CD14-positive monocyte (primary cell): ENCODE measurements at regions not wholly inside any gene's neighbourhood (a gene's known extent, or its start where the extent isn't known, plus 50 kb on each side); places are given as distances from the start of the nearest gene placed in this dataset.

Source experiments
- DNase-seq, 3 donors: peaks; one replicate each; pipeline ENCODE4 v3.0.0-alpha.2; 2011 to 2022
- H2AFZ ChIP-seq: 2 replicates; pipeline ENCODE4 v1.6.0; 2012; ENCODE audit warnings: mild to moderate bottlenecking, low read depth, low read length, inconsistent platforms; ENCODE audit not compliant: insufficient read depth, poor library complexity, severe bottlenecking
- H3K27ac ChIP-seq, 2 donors: 1 replicate in 1 of 2; 2 replicates in 1 of 2; pipeline ENCODE4 v1.5.1; 2012 to 2013; ENCODE audit warnings: low read length in 2 of 2, control low read depth in 1 of 2, inconsistent platforms in 1 of 2, low read depth in 1 of 2, mild to moderate bottlenecking in 1 of 2
- H3K27me3 ChIP-seq, 2 donors: one replicate each; pipeline versions ENCODE4 v1.6.0 to v1.6.1; 2011 to 2013; ENCODE audit warnings: low read length in 2 of 2; ENCODE audit not compliant: control insufficient read depth in 2 of 2, insufficient read depth in 2 of 2
- H3K36me3 ChIP-seq, 2 donors: replicated peaks in 1 of 2; 1 replicate in 1 of 2; 2 replicates in 1 of 2; pipeline versions ENCODE4 v1.5.1 to v1.6.1; 2012 to 2013; ENCODE audit warnings: low read length in 2 of 2, control low read depth in 1 of 2, inconsistent platforms in 1 of 2, mild to moderate bottlenecking in 1 of 2; ENCODE audit not compliant: insufficient read depth in 2 of 2, control insufficient read depth in 1 of 2
- H3K4me1 ChIP-seq, 2 donors: 1 replicate in 1 of 2; 2 replicates in 1 of 2; pipeline versions ENCODE4 v1.5.1 to v1.6.1; 2012 to 2013; ENCODE audit warnings: low read length in 2 of 2, control low read depth in 1 of 2, inconsistent platforms in 1 of 2, mild to moderate bottlenecking in 1 of 2, moderate library complexity in 1 of 2; ENCODE audit not compliant: insufficient read depth in 2 of 2, control insufficient read depth in 1 of 2
- H3K4me2 ChIP-seq: replicated peaks from 2 replicates; pipeline ENCODE3; 2012; ENCODE audit warnings: low read length, moderate library complexity, mild to moderate bottlenecking; ENCODE audit not compliant: poor library complexity, severe bottlenecking; ENCODE audit errors: extremely low read depth
- H3K4me3 ChIP-seq, 3 experiments: fragments of 200-600 bp in 1 of 3; sonication (generic) in 1 of 3; replicated peaks in 1 of 3; 1 replicate in 2 of 3; 2 replicates in 1 of 3; pipeline ENCODE4 v1.5.1; 2011 to 2013; ENCODE audit warnings: low read length in 3 of 3, mild to moderate bottlenecking in 3 of 3, control low read depth in 2 of 3, low read depth in 2 of 3, inconsistent platforms in 1 of 3, moderate library complexity in 1 of 3
- H3K79me2 ChIP-seq: 2 replicates; pipeline ENCODE4 v1.6.0; 2012; ENCODE audit warnings: mild to moderate bottlenecking, control low read depth, inconsistent platforms, low read length, moderate library complexity; ENCODE audit not compliant: insufficient read depth
- H3K9ac ChIP-seq: 2 replicates; pipeline ENCODE4 v1.6.0; 2017; ENCODE audit warnings: low read length, mild to moderate bottlenecking; ENCODE audit not compliant: insufficient read depth, poor library complexity, severe bottlenecking
- H3K9me3 ChIP-seq, 2 donors: replicated peaks in 1 of 2; 1 replicate in 1 of 2; 2 replicates in 1 of 2; pipeline versions ENCODE4 v1.5.1 to v1.6.1; 2012 to 2013; ENCODE audit warnings: low read length in 2 of 2, control low read depth in 1 of 2; ENCODE audit not compliant: control insufficient read depth in 1 of 2, insufficient read depth in 1 of 2
- H4K20me1 ChIP-seq: 2 replicates; pipeline ENCODE4 v1.6.0; 2012; ENCODE audit warnings: mild to moderate bottlenecking, low read length, control low read depth, moderate library complexity; ENCODE audit not compliant: insufficient read depth
- H3K27ac Mint-ChIP-seq, 7 donors: one replicate each; pipeline ENCODE4 v1.8.0; 2020; ENCODE audit warnings: mild to moderate bottlenecking in 7 of 7, mixed read lengths in 7 of 7, moderate library complexity in 6 of 7, inconsistent platforms in 2 of 7
- H3K27me3 Mint-ChIP-seq, 3 donors: one replicate each; pipeline ENCODE4 v1.8.0; 2021 to 2022; ENCODE audit warnings: low read depth in 3 of 3, mild to moderate bottlenecking in 3 of 3, mixed read lengths in 3 of 3, moderate library complexity in 3 of 3, inconsistent platforms in 1 of 3
- H3K36me3 Mint-ChIP-seq, 2 donors: one replicate each; pipeline ENCODE4 v1.8.0; 2020; ENCODE audit warnings: mixed read lengths in 2 of 2, inconsistent platforms in 1 of 2, mild to moderate bottlenecking in 1 of 2
- H3K4me1 Mint-ChIP-seq: one replicate; pipeline ENCODE4 v1.8.0; 2020; ENCODE audit warnings: mild to moderate bottlenecking, mixed read lengths
- H3K4me3 Mint-ChIP-seq, 2 donors: one replicate each; pipeline ENCODE4 v1.8.0; 2020; ENCODE audit warnings: mild to moderate bottlenecking in 2 of 2, mixed read lengths in 2 of 2, moderate library complexity in 1 of 2
- H3K9me3 Mint-ChIP-seq, 7 donors: one replicate each; pipeline ENCODE4 v1.8.0; 2020 to 2022; ENCODE audit warnings: mixed read lengths in 7 of 7, mild to moderate bottlenecking in 6 of 7, moderate library complexity in 6 of 7, inconsistent platforms in 2 of 7
- WGBS: methylation state at CpG from one replicate; pipeline ENCODE4 v1.1.5; 2013; ENCODE audit warnings: missing lambda C conversion rate; ENCODE audit not compliant: insufficient coverage; 5-methylcytosine and 5-hydroxymethylcytosine counted together
- intact Hi-C, 2 donors: fragments of 100-400 bp; cut with micrococcal nuclease; formaldehyde crosslinking; loops; one replicate each; pipeline versions ENCODE4 v1.15.0 to v1.15.1; 2023
- TF ChIP-seq, protein P1 (sequence below): fragments of 200-600 bp; IDR thresholded peaks from one replicate; pipeline ENCODE4 v1.8.0; 2022; ENCODE audit warnings: antibody characterized with exemption, mild to moderate bottlenecking

GRCh38 chr20:7195704-7196103 lies 428.2 kb downstream of the BMP2 start:
- H3K36me3 ChIP-seq = no peaks in the 10 kb centered on the region
- H3K4me2 ChIP-seq = no peak overlapping the region
- Mint-ChIP-seq H3K27ac (no peak overlapping the region), H3K4me3 (no peak overlapping the region), H3K36me3 (no peaks in the 10 kb centered on the region), H3K9me3 (peaks cover 0 to 12% (median 0%) of the 10 kb centered on the region in 7 donors), H3K4me1 (no peaks in the 10 kb centered on the region), H3K27me3 (no peaks in the 10 kb centered on the region)
- no peaks in the 10 kb centered on the region for H4K20me1 ChIP-seq
- no peaks in the 10 kb centered on the region for H3K27me3 ChIP-seq
- no peak overlapping the region for H3K27ac ChIP-seq
- WGBS = 60% methylated on average over 1 of the region's 5 CpGs
- H3K79me2 ChIP-seq = no peaks in the 10 kb centered on the region
- no peak for DNase-seq
- H3K4me3 ChIP-seq = no peak overlapping the region
- H3K9me3 ChIP-seq = no peaks in the 10 kb centered on the region
- no peak overlapping the region for H3K9ac ChIP-seq
- TF ChIP-seq, protein P1, sequence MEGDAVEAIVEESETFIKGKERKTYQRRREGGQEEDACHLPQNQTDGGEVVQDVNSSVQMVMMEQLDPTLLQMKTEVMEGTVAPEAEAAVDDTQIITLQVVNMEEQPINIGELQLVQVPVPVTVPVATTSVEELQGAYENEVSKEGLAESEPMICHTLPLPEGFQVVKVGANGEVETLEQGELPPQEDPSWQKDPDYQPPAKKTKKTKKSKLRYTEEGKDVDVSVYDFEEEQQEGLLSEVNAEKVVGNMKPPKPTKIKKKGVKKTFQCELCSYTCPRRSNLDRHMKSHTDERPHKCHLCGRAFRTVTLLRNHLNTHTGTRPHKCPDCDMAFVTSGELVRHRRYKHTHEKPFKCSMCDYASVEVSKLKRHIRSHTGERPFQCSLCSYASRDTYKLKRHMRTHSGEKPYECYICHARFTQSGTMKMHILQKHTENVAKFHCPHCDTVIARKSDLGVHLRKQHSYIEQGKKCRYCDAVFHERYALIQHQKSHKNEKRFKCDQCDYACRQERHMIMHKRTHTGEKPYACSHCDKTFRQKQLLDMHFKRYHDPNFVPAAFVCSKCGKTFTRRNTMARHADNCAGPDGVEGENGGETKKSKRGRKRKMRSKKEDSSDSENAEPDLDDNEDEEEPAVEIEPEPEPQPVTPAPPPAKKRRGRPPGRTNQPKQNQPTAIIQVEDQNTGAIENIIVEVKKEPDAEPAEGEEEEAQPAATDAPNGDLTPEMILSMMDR = no peak
- intact Hi-C loops = no loop called here
- no peaks in the 10 kb centered on the region for H3K4me1 ChIP-seq
- H2AFZ ChIP-seq = no peak overlapping the region

DNA sequence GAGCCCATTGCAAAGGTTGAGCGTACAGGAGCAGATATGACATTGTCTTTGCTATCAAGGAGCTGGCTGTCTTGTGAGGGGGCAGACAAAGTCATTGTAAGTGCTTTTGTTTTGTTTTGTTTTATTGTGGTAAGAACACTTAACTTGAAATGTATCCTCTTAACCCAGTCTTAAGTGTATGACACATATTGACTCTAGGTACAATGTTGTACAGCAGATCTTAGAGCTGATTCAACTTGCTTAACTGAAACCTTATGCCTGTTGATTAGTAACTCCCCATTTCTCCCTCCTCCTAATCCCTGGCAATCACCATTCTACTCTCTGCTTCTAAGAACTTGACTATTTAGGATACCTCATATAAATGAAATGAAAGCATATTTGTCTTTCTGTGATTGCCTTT lies 429.0 kb downstream of the BMP2 start:
- Histone ChIP-seq H4K20me1 (no peaks in the 10 kb centered on the region), H3K4me3 (no peak overlapping the region), H3K79me2 (no peaks in the 10 kb centered on the region), H3K27ac (no peak overlapping the region), H3K9me3 (no peaks in the 10 kb centered on the region), H3K4me1 (no peaks in the 10 kb centered on the region), H3K4me2 (no peak overlapping the region), H2AFZ (no peak overlapping the region), H3K27me3 (no peaks in the 10 kb centered on the region), H3K36me3 (no peaks in the 10 kb centered on the region), H3K9ac (no peak overlapping the region)
- intact Hi-C loops = no loop called here
- no peaks in the 10 kb centered on the region for H3K4me1 Mint-ChIP-seq
- no CpG with 5 or more reads among the region's 1 CpG for WGBS
- no peaks in the 10 kb centered on the region for H3K36me3 Mint-ChIP-seq
- no peak overlapping the region for H3K4me3 Mint-ChIP-seq
- DNase-seq = no peak
- TF ChIP-seq, protein P1 = no peak
- H3K9me3 Mint-ChIP-seq = peaks cover 0 to 12% (median 0%) of the 10 kb centered on the region in 7 donors
- H3K27ac Mint-ChIP-seq = no peak overlapping the region
- no peaks in the 10 kb centered on the region for H3K27me3 Mint-ChIP-seq
